H1 (cell line): ENCODE measurements at regions not wholly inside any gene's neighbourhood (a gene's known extent, or its start where the extent isn't known, plus 50 kb on each side); places are given as distances from the start of the nearest gene placed in this dataset.

Source experiments
- EZH2 ChIP-seq: fragments of 200-600 bp; sonication (generic); IDR thresholded peaks from 2 replicates; pipeline ENCODE4 v1.7.1; 2012; ENCODE audit warnings: low read depth, mild to moderate bottlenecking, moderate library complexity, low read length, inconsistent platforms; ENCODE audit not compliant: severe bottlenecking
- JUN ChIP-seq: IDR thresholded peaks from 2 replicates; pipeline ENCODE4 v1.6.1; 2011; ENCODE audit warnings: low read depth, mild to moderate bottlenecking, improper control_type of control experiment, low read length
- MAFK ChIP-seq: IDR thresholded peaks from 2 replicates; pipeline ENCODE4 v1.6.1; 2012; ENCODE audit warnings: low read depth, mild to moderate bottlenecking, improper control_type of control experiment, low read length
- SIN3A ChIP-seq, 2 experiments: IDR thresholded peaks in 1 of 2; conservative IDR thresholded peaks in 1 of 2; 2 replicates each; pipeline ENCODE4 v1.6.1; 2011 to 2012; ENCODE audit warnings: low read length in 2 of 2, improper control_type of control experiment in 1 of 2, low read depth in 1 of 2, mild to moderate bottlenecking in 1 of 2
- TCF12 ChIP-seq: IDR thresholded peaks from 2 replicates; pipeline ENCODE4 v1.6.1; 2011; ENCODE audit warnings: low read depth, mild to moderate bottlenecking, low read length
- TF ChIP-seq, protein P1 (sequence below), 3 experiments: IDR thresholded peaks; 1 replicate in 2 of 3; 2 replicates in 1 of 3; pipeline versions ENCODE4 v1.5.1 to v1.6.1; 2011; ENCODE audit warnings: low read length in 3 of 3, mild to moderate bottlenecking in 3 of 3, inconsistent platforms in 2 of 3, low read depth in 1 of 3, moderate library complexity in 1 of 3; ENCODE audit not compliant: insufficient read depth in 1 of 3; ENCODE audit errors: control extremely low read depth in 1 of 3
- TF ChIP-seq, protein P2 (sequence below): IDR thresholded peaks from 2 replicates; pipeline ENCODE4 v1.6.1; 2012; ENCODE audit warnings: inconsistent platforms

DNA sequence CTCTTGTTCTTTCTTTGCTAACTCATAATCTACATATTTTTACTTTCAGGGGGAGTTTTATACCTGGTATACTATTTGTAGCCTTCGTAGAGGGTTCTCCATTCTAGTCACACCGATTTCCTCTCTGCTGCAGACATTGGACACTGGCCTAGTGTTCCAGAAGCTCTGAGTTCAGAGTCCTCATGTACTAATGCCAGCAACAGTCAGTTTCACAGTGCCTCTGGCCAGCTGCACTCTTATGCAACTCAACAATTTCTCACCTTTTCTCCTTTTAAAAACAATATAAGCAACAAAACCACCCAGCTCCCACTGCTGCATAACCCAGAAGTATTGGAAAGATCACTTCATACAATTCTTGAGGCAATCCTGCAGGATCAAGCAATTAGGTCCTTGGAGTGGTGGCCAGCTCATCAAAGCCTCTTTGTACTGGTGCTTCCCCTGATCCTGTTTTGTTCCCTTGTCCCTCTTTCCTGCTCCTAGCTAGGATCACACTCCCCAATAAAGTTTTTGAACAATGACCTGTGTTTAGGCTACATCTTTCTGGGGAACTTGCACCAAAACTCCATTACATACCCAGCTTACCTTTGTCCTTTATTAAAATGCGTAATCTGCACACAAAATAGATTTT, 98.1 kb upstream of the TUT7 start:
- TF ChIP-seq, protein P1, sequence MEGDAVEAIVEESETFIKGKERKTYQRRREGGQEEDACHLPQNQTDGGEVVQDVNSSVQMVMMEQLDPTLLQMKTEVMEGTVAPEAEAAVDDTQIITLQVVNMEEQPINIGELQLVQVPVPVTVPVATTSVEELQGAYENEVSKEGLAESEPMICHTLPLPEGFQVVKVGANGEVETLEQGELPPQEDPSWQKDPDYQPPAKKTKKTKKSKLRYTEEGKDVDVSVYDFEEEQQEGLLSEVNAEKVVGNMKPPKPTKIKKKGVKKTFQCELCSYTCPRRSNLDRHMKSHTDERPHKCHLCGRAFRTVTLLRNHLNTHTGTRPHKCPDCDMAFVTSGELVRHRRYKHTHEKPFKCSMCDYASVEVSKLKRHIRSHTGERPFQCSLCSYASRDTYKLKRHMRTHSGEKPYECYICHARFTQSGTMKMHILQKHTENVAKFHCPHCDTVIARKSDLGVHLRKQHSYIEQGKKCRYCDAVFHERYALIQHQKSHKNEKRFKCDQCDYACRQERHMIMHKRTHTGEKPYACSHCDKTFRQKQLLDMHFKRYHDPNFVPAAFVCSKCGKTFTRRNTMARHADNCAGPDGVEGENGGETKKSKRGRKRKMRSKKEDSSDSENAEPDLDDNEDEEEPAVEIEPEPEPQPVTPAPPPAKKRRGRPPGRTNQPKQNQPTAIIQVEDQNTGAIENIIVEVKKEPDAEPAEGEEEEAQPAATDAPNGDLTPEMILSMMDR (IDR thresholded peaks at IDR 0.05; ENCODE audit: control extremely low read depth in 1 of 3, insufficient read depth in 1 of 3, low read depth in 1 of 3, low read length in 3 of 3): no peak
- TF ChIP-seq EZH2 (no peak), SIN3A (conservative IDR thresholded peaks at IDR 0.05 in 1 of 2, IDR thresholded peaks at IDR 0.05 in 1 of 2; ENCODE audit: low read depth in 1 of 2, low read length in 2 of 2) (no peak), JUN (no peak), MAFK (no peak), TCF12 (no peak)
- TF ChIP-seq, protein P2, sequence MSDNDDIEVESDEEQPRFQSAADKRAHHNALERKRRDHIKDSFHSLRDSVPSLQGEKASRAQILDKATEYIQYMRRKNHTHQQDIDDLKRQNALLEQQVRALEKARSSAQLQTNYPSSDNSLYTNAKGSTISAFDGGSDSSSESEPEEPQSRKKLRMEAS: no peak
